ENCODE measurements at regions not wholly inside any gene's neighbourhood (a gene's known extent, or its start where the extent isn't known, plus 50 kb on each side); places are given as distances from the start of the nearest gene placed in this dataset.

- Histone ChIP-seq H3K9me2 (ENCODE audit: insufficient read depth) (no peaks in the 10 kb centered on the region; the same call in 1 of the 2 replicates), H3K9me3 (ENCODE audit: insufficient read depth, low read depth) (no peaks in the 10 kb centered on the region), H2AFZ (no peak overlapping the region), H3K4me2 (no peak overlapping the region), H3K27me3 (ENCODE audit: insufficient read depth, low read depth) (no peaks in the 10 kb centered on the region), H3K27ac (no peak overlapping the region), H3K4me3 (no peak overlapping the region), H3K36me3 (ENCODE audit: low read depth) (no peaks in the 10 kb centered on the region), H4K20me1 (ENCODE audit: insufficient read depth) (no peaks in the 10 kb centered on the region), H3K79me2 (ENCODE audit: low read depth) (no peaks in the 10 kb centered on the region), H3F3A (ENCODE audit: insufficient read depth, low read depth) (no peaks in the 10 kb centered on the region), H3K4me1 (replicated peaks; ENCODE audit: insufficient read depth) (no peaks in the 10 kb centered on the region)
- no TSS peak for BruUV-seq (replicated peaks)
- DNase-seq = no peak
- POLR2A ChIA-PET (ENCODE audit: unreplicated experiment) = no interaction called here
- CTCF ChIA-PET = no interaction called here
- TF ChIP-seq CTCF (conservative IDR thresholded peaks at IDR 0.05) (no peak), EZH2 (IDR thresholded peaks at IDR 0.05; ENCODE audit: low read depth) (no peak)
- intact Hi-C loops (cut with micrococcal nuclease; ENCODE audit: unreplicated experiment) = no loop called here
These were observed 342.7 kb upstream of the REG3G start for GRCh38 chr2:78682781-78683180.

- no peak overlapping the region for H3K27ac ChIP-seq
- H3K27me3 ChIP-seq (ENCODE audit: insufficient read depth, low read depth) = no peaks in the 10 kb centered on the region
- H3K36me3 ChIP-seq (ENCODE audit: low read depth) = no peaks in the 10 kb centered on the region
- DNase-seq = no peak
- H2AFZ ChIP-seq = no peak overlapping the region
- no peaks in the 10 kb centered on the region for H3K79me2 ChIP-seq (ENCODE audit: low read depth)
- no peak overlapping the region for H3K4me2 ChIP-seq
- H3K9me2 ChIP-seq (ENCODE audit: insufficient read depth) = no peaks in the 10 kb centered on the region; the same call in 1 of the 2 replicates
- no TSS peak for BruUV-seq (replicated peaks)
- ChIA-PET POLR2A (ENCODE audit: unreplicated experiment) (no interaction called here), CTCF (no interaction called here)
- no peaks in the 10 kb centered on the region for H3K9me3 ChIP-seq (ENCODE audit: insufficient read depth, low read depth)
- no peaks in the 10 kb centered on the region for H3F3A ChIP-seq (ENCODE audit: insufficient read depth, low read depth)
- H3K4me1 ChIP-seq (replicated peaks; ENCODE audit: insufficient read depth) = no peaks in the 10 kb centered on the region
- no peaks in the 10 kb centered on the region for H4K20me1 ChIP-seq (ENCODE audit: insufficient read depth)
- TF ChIP-seq CTCF (conservative IDR thresholded peaks at IDR 0.05) (no peak), EZH2 (IDR thresholded peaks at IDR 0.05; ENCODE audit: low read depth) (no peak)
- intact Hi-C loops (cut with micrococcal nuclease; ENCODE audit: unreplicated experiment) = no loop called here
- H3K4me3 ChIP-seq = no peak overlapping the region
These were observed 338.8 kb upstream of the REG3G start for GRCh38 chr2:78686625-78687153.

- no peak for DNase-seq
- Histone ChIP-seq H3K27ac (no peak overlapping the region), H4K20me1 (ENCODE audit: insufficient read depth) (no peaks in the 10 kb centered on the region), H3K36me3 (ENCODE audit: low read depth) (no peaks in the 10 kb centered on the region), H3K79me2 (ENCODE audit: low read depth) (no peaks in the 10 kb centered on the region), H3K4me2 (no peak overlapping the region), H3K4me3 (no peak overlapping the region), H3F3A (ENCODE audit: insufficient read depth, low read depth) (no peaks in the 10 kb centered on the region), H3K9me3 (ENCODE audit: insufficient read depth, low read depth) (no peaks in the 10 kb centered on the region), H3K9me2 (ENCODE audit: insufficient read depth) (no peaks in the 10 kb centered on the region; the same call in 1 of the 2 replicates), H3K27me3 (ENCODE audit: insufficient read depth, low read depth) (no peaks in the 10 kb centered on the region), H2AFZ (no peak overlapping the region), H3K4me1 (replicated peaks; ENCODE audit: insufficient read depth) (no peaks in the 10 kb centered on the region)
- no TSS peak for BruUV-seq (replicated peaks)
- POLR2A ChIA-PET (ENCODE audit: unreplicated experiment) = no interaction called here
- CTCF ChIA-PET = no interaction called here
- TF ChIP-seq EZH2 (IDR thresholded peaks at IDR 0.05; ENCODE audit: low read depth) (no peak), CTCF (conservative IDR thresholded peaks at IDR 0.05) (no peak)
- intact Hi-C loops (cut with micrococcal nuclease; ENCODE audit: unreplicated experiment) = no loop called here
These were observed 325.8 kb upstream of the REG3G start for GRCh38 chr2:78699696-78700095.

Measured in PC-9 (cell line).